ENCODE measurements at regions not wholly inside any gene's neighbourhood (a gene's known extent, or its start where the extent isn't known, plus 50 kb on each side); places are given as distances from the start of the nearest gene placed in this dataset.

DNA sequence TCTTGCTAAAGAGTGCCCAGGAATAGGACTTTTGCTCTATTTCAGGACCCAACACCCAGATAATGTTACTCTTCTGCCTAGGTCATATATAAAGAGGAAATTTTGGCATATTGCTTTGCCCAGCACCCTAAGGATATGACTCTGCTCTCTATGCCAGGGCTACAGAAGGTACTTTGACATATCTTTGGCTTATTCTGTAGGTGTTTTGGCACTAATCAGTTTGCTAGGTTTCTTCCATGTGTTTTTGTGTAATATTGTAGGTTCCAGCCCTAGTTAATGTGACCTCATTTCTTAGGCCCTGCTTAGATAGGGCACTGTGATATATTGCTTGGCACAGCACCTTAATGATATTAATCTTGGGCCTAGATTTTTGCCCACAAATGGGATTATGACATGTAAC is 842.9 kb upstream of the TSPY4 start:
- Mint-ChIP-seq H3K4me1 (no peaks in the 10 kb centered on the region), H3K4me3 (no peak overlapping the region), H3K27ac (no peak overlapping the region), H3K36me3 (ENCODE audit: low read depth) (no peaks in the 10 kb centered on the region), H3K9me3 (peaks cover 80% of the 10 kb centered on the region), H3K27me3 (ENCODE audit: insufficient read depth, low read depth, poor library complexity) (no peaks in the 10 kb centered on the region)
- Histone ChIP-seq H3K79me2 (replicated peaks; ENCODE audit: insufficient read depth) (no peaks in the 10 kb centered on the region), H3K4me2 (no peak overlapping the region), H3K27ac (ENCODE audit: low read depth) (no peak overlapping the region), H3K27me3 (ENCODE audit: insufficient read depth) (no peaks in the 10 kb centered on the region), H3K9me2 (ENCODE audit: insufficient read depth) (no peaks in the 10 kb centered on the region), H3K4me3 (no peak overlapping the region), H3K36me3 (ENCODE audit: insufficient read depth) (no peaks in the 10 kb centered on the region), H3F3A (replicated peaks; ENCODE audit: low read depth) (no peaks in the 10 kb centered on the region), H3K4me1 (ENCODE audit: insufficient read depth) (no peaks in the 10 kb centered on the region), H4K20me1 (replicated peaks; ENCODE audit: insufficient read depth) (no peaks in the 10 kb centered on the region), H2AFZ (no peak overlapping the region)
- no peak for DNase-seq (ENCODE audit: low spot score)
- no peak for ATAC-seq
- no peak for TF ChIP-seq EZH2 (IDR thresholded peaks at IDR 0.05; ENCODE audit: low read depth, unreplicated experiment)
- TF ChIP-seq ZNF114 (CRISPR knock-in tag; IDR thresholded peaks at IDR 0.05), result no peak
- TF ChIP-seq, protein P1, sequence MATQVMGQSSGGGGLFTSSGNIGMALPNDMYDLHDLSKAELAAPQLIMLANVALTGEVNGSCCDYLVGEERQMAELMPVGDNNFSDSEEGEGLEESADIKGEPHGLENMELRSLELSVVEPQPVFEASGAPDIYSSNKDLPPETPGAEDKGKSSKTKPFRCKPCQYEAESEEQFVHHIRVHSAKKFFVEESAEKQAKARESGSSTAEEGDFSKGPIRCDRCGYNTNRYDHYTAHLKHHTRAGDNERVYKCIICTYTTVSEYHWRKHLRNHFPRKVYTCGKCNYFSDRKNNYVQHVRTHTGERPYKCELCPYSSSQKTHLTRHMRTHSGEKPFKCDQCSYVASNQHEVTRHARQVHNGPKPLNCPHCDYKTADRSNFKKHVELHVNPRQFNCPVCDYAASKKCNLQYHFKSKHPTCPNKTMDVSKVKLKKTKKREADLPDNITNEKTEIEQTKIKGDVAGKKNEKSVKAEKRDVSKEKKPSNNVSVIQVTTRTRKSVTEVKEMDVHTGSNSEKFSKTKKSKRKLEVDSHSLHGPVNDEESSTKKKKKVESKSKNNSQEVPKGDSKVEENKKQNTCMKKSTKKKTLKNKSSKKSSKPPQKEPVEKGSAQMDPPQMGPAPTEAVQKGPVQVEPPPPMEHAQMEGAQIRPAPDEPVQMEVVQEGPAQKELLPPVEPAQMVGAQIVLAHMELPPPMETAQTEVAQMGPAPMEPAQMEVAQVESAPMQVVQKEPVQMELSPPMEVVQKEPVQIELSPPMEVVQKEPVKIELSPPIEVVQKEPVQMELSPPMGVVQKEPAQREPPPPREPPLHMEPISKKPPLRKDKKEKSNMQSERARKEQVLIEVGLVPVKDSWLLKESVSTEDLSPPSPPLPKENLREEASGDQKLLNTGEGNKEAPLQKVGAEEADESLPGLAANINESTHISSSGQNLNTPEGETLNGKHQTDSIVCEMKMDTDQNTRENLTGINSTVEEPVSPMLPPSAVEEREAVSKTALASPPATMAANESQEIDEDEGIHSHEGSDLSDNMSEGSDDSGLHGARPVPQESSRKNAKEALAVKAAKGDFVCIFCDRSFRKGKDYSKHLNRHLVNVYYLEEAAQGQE (IDR thresholded peaks at IDR 0.05; ENCODE audit: unreplicated experiment), result no peak
- TF ChIP-seq, protein P2, sequence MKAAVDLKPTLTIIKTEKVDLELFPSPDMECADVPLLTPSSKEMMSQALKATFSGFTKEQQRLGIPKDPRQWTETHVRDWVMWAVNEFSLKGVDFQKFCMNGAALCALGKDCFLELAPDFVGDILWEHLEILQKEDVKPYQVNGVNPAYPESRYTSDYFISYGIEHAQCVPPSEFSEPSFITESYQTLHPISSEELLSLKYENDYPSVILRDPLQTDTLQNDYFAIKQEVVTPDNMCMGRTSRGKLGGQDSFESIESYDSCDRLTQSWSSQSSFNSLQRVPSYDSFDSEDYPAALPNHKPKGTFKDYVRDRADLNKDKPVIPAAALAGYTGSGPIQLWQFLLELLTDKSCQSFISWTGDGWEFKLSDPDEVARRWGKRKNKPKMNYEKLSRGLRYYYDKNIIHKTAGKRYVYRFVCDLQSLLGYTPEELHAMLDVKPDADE (IDR thresholded peaks at IDR 0.05), result no peak
- TF ChIP-seq, protein P3, sequence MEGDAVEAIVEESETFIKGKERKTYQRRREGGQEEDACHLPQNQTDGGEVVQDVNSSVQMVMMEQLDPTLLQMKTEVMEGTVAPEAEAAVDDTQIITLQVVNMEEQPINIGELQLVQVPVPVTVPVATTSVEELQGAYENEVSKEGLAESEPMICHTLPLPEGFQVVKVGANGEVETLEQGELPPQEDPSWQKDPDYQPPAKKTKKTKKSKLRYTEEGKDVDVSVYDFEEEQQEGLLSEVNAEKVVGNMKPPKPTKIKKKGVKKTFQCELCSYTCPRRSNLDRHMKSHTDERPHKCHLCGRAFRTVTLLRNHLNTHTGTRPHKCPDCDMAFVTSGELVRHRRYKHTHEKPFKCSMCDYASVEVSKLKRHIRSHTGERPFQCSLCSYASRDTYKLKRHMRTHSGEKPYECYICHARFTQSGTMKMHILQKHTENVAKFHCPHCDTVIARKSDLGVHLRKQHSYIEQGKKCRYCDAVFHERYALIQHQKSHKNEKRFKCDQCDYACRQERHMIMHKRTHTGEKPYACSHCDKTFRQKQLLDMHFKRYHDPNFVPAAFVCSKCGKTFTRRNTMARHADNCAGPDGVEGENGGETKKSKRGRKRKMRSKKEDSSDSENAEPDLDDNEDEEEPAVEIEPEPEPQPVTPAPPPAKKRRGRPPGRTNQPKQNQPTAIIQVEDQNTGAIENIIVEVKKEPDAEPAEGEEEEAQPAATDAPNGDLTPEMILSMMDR (conservative IDR thresholded peaks at IDR 0.05; ENCODE audit: low read depth in 2 of 2), result no peak
- no peak for TF ChIP-seq ZNF331 (CRISPR knock-in tag; IDR thresholded peaks at IDR 0.05; ENCODE audit: low read depth)
- TF ChIP-seq JUNB (IDR thresholded peaks at IDR 0.05; ENCODE audit: unreplicated experiment), result no peak
- TF ChIP-seq STAT1 (IDR thresholded peaks at IDR 0.05; ENCODE audit: unreplicated experiment), result no peak
- TF ChIP-seq, protein P4, sequence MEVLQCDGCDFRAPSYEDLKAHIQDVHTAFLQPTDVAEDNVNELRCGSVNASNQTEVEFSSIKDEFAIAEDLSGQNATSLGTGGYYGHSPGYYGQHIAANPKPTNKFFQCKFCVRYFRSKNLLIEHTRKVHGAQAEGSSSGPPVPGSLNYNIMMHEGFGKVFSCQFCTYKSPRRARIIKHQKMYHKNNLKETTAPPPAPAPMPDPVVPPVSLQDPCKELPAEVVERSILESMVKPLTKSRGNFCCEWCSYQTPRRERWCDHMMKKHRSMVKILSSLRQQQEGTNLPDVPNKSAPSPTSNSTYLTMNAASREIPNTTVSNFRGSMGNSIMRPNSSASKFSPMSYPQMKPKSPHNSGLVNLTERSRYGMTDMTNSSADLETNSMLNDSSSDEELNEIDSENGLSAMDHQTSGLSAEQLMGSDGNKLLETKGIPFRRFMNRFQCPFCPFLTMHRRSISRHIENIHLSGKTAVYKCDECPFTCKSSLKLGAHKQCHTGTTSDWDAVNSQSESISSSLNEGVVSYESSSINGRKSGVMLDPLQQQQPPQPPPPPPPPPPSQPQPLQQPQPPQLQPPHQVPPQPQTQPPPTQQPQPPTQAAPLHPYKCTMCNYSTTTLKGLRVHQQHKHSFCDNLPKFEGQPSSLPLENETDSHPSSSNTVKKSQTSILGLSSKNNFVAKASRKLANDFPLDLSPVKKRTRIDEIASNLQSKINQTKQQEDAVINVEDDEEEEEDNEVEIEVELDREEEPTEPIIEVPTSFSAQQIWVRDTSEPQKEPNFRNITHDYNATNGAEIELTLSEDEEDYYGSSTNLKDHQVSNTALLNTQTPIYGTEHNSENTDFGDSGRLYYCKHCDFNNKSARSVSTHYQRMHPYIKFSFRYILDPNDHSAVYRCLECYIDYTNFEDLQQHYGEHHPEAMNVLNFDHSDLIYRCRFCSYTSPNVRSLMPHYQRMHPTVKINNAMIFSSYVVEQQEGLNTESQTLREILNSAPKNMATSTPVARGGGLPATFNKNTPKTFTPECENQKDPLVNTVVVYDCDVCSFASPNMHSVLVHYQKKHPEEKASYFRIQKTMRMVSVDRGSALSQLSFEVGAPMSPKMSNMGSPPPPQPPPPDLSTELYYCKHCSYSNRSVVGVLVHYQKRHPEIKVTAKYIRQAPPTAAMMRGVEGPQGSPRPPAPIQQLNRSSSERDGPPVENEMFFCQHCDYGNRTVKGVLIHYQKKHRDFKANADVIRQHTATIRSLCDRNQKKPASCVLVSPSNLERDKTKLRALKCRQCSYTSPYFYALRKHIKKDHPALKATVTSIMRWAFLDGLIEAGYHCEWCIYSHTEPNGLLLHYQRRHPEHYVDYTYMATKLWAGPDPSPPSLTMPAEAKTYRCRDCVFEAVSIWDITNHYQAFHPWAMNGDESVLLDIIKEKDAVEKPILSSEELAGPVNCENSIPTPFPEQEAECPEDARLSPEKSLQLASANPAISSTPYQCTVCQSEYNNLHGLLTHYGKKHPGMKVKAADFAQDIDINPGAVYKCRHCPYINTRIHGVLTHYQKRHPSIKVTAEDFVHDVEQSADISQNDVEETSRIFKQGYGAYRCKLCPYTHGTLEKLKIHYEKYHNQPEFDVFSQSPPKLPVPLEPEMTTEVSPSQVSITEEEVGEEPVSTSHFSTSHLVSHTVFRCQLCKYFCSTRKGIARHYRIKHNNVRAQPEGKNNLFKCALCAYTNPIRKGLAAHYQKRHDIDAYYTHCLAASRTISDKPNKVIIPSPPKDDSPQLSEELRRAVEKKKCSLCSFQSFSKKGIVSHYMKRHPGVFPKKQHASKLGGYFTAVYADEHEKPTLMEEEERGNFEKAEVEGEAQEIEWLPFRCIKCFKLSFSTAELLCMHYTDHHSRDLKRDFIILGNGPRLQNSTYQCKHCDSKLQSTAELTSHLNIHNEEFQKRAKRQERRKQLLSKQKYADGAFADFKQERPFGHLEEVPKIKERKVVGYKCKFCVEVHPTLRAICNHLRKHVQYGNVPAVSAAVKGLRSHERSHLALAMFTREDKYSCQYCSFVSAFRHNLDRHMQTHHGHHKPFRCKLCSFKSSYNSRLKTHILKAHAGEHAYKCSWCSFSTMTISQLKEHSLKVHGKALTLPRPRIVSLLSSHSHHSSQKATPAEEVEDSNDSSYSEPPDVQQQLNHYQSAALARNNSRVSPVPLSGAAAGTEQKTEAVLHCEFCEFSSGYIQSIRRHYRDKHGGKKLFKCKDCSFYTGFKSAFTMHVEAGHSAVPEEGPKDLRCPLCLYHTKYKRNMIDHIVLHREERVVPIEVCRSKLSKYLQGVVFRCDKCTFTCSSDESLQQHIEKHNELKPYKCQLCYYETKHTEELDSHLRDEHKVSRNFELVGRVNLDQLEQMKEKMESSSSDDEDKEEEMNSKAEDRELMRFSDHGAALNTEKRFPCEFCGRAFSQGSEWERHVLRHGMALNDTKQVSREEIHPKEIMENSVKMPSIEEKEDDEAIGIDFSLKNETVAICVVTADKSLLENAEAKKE (CRISPR knock-in tag; IDR thresholded peaks at IDR 0.05), result no peak
- TF ChIP-seq CREB1 (CRISPR knock-in tag; IDR thresholded peaks at IDR 0.05; ENCODE audit: low read depth), result no peak
- TF ChIP-seq NANOG (IDR thresholded peaks at IDR 0.05; ENCODE audit: borderline replicate concordance), result no peak
- no peak for TF ChIP-seq EZH2phosphoT487 (IDR thresholded peaks at IDR 0.05; ENCODE audit: unreplicated experiment)
- TF ChIP-seq POLR2AphosphoS5 (IDR thresholded peaks at IDR 0.05; ENCODE audit: low read depth), result no peak
